Activated T-cell treated with anti-CD3 and anti-CD28 coated beads, Interleukin-2, amount 50 U/mL, for 24 hours (primary cell): ENCODE measurements at regions not wholly inside any gene's neighbourhood (a gene's known extent, or its start where the extent isn't known, plus 50 kb on each side); places are given as distances from the start of the nearest gene placed in this dataset.

ENCODE experiments used
- DNase-seq: peaks from one replicate; pipeline ENCODE4 v3.0.0-alpha.2; 2020
- H3K27ac Mint-ChIP-seq: 2 replicates; pipeline ENCODE4 v1.8.0; 2020; ENCODE audit warnings: mild to moderate bottlenecking, mixed read lengths
- H3K27me3 Mint-ChIP-seq: 2 replicates; pipeline ENCODE4 v1.8.0; 2020; ENCODE audit warnings: mixed read lengths
- H3K36me3 Mint-ChIP-seq: 2 replicates; pipeline ENCODE4 v1.8.0; 2020; ENCODE audit warnings: low read depth, mixed read lengths
- H3K4me1 Mint-ChIP-seq: 2 replicates; pipeline ENCODE4 v1.8.0; 2020; ENCODE audit warnings: low read depth, mixed read lengths
- H3K4me3 Mint-ChIP-seq: 2 replicates; pipeline ENCODE4 v1.8.0; 2020; ENCODE audit warnings: mild to moderate bottlenecking, moderate library complexity, mixed read lengths
- H3K9me3 Mint-ChIP-seq: 2 replicates; pipeline ENCODE4 v1.8.0; 2020; ENCODE audit warnings: mixed read lengths

- no peaks in the 10 kb centered on the region for H3K27me3 Mint-ChIP-seq
- no peak overlapping the region for H3K4me3 Mint-ChIP-seq
- H3K36me3 Mint-ChIP-seq = no peaks in the 10 kb centered on the region
- no peaks in the 10 kb centered on the region for H3K9me3 Mint-ChIP-seq
- no peak overlapping the region for H3K27ac Mint-ChIP-seq
- DNase-seq = no peak
- H3K4me1 Mint-ChIP-seq = no peaks in the 10 kb centered on the region
These were observed 162.1 kb upstream of the MIR17HG start for GRCh38 chr13:91185294-91185863.

- no peaks in the 10 kb centered on the region for H3K36me3 Mint-ChIP-seq
- H3K27me3 Mint-ChIP-seq = no peaks in the 10 kb centered on the region
- H3K4me1 Mint-ChIP-seq = no peaks in the 10 kb centered on the region
- no peaks in the 10 kb centered on the region for H3K9me3 Mint-ChIP-seq
- no peak overlapping the region for H3K27ac Mint-ChIP-seq
- no peak overlapping the region for H3K4me3 Mint-ChIP-seq
- no peak for DNase-seq
These were observed 160.0 kb upstream of the MIR17HG start for GRCh38 chr13:91187522-91187921.

GRCh38 chr13:91189506-91189905, 158.0 kb upstream of the MIR17HG start:
- Mint-ChIP-seq H3K27ac (no peak overlapping the region), H3K27me3 (no peaks in the 10 kb centered on the region), H3K4me3 (no peak overlapping the region), H3K9me3 (no peaks in the 10 kb centered on the region), H3K4me1 (no peaks in the 10 kb centered on the region), H3K36me3 (no peaks in the 10 kb centered on the region)
- DNase-seq = no peak

- Mint-ChIP-seq H3K9me3 (no peaks in the 10 kb centered on the region), H3K27me3 (no peaks in the 10 kb centered on the region), H3K36me3 (no peaks in the 10 kb centered on the region), H3K27ac (no peak overlapping the region), H3K4me3 (no peak overlapping the region), H3K4me1 (no peaks in the 10 kb centered on the region)
- DNase-seq = no peak
These were observed 154.1 kb upstream of the MIR17HG start for GRCh38 chr13:91193358-91193757.

GRCh38 chr13:91195789-91196188, 151.7 kb upstream of the MIR17HG start:
- no peak overlapping the region for H3K27ac Mint-ChIP-seq
- no peak overlapping the region for H3K4me3 Mint-ChIP-seq
- no peaks in the 10 kb centered on the region for H3K27me3 Mint-ChIP-seq
- no peak for DNase-seq
- no peaks in the 10 kb centered on the region for H3K9me3 Mint-ChIP-seq
- no peaks in the 10 kb centered on the region for H3K4me1 Mint-ChIP-seq
- no peaks in the 10 kb centered on the region for H3K36me3 Mint-ChIP-seq

- Mint-ChIP-seq H3K27ac (no peak overlapping the region), H3K4me3 (no peak overlapping the region), H3K4me1 (no peaks in the 10 kb centered on the region), H3K9me3 (no peaks in the 10 kb centered on the region), H3K27me3 (no peaks in the 10 kb centered on the region), H3K36me3 (no peaks in the 10 kb centered on the region)
- DNase-seq = no peak
These were observed 150.5 kb upstream of the MIR17HG start for GRCh38 chr13:91196958-91197357.

- Mint-ChIP-seq H3K4me3 (no peak overlapping the region), H3K4me1 (no peaks in the 10 kb centered on the region), H3K9me3 (no peaks in the 10 kb centered on the region), H3K27ac (no peak overlapping the region), H3K36me3 (no peaks in the 10 kb centered on the region), H3K27me3 (no peaks in the 10 kb centered on the region)
- DNase-seq = no peak
These were observed 147.6 kb upstream of the MIR17HG start for GRCh38 chr13:91199866-91200265.

GRCh38 chr13:91200486-91200885, 147.0 kb upstream of the MIR17HG start:
- no peaks in the 10 kb centered on the region for H3K36me3 Mint-ChIP-seq
- no peaks in the 10 kb centered on the region for H3K27me3 Mint-ChIP-seq
- no peaks in the 10 kb centered on the region for H3K4me1 Mint-ChIP-seq
- no peaks in the 10 kb centered on the region for H3K9me3 Mint-ChIP-seq
- no peak overlapping the region for H3K27ac Mint-ChIP-seq
- H3K4me3 Mint-ChIP-seq = no peak overlapping the region
- DNase-seq = no peak

- H3K36me3 Mint-ChIP-seq = no peaks in the 10 kb centered on the region
- no peaks in the 10 kb centered on the region for H3K27me3 Mint-ChIP-seq
- no peaks in the 10 kb centered on the region for H3K9me3 Mint-ChIP-seq
- H3K4me3 Mint-ChIP-seq = no peak overlapping the region
- no peak for DNase-seq
- no peaks in the 10 kb centered on the region for H3K4me1 Mint-ChIP-seq
- no peak overlapping the region for H3K27ac Mint-ChIP-seq
These were observed 144.1 kb upstream of the MIR17HG start for GRCh38 chr13:91203430-91203829.

- H3K4me1 Mint-ChIP-seq = no peaks in the 10 kb centered on the region
- H3K4me3 Mint-ChIP-seq = no peak overlapping the region
- no peaks in the 10 kb centered on the region for H3K9me3 Mint-ChIP-seq
- peaks cover 8% of the 10 kb centered on the region for H3K27me3 Mint-ChIP-seq
- H3K36me3 Mint-ChIP-seq = no peaks in the 10 kb centered on the region
- DNase-seq = no peak
- H3K27ac Mint-ChIP-seq = no peak overlapping the region
These were observed 140.2 kb upstream of the MIR17HG start for GRCh38 chr13:91207261-91207660.

- H3K4me3 Mint-ChIP-seq = no peak overlapping the region
- no peak overlapping the region for H3K27ac Mint-ChIP-seq
- no peaks in the 10 kb centered on the region for H3K9me3 Mint-ChIP-seq
- no peak for DNase-seq
- H3K27me3 Mint-ChIP-seq = peaks cover 21% of the 10 kb centered on the region
- H3K36me3 Mint-ChIP-seq = no peaks in the 10 kb centered on the region
- no peaks in the 10 kb centered on the region for H3K4me1 Mint-ChIP-seq
These were observed 136.0 kb upstream of the MIR17HG start for GRCh38 chr13:91211510-91211909.

- H3K9me3 Mint-ChIP-seq = no peaks in the 10 kb centered on the region
- peaks cover 21% of the 10 kb centered on the region for H3K27me3 Mint-ChIP-seq
- no peak overlapping the region for H3K27ac Mint-ChIP-seq
- H3K36me3 Mint-ChIP-seq = no peaks in the 10 kb centered on the region
- no peak overlapping the region for H3K4me3 Mint-ChIP-seq
- no peak for DNase-seq
- no peaks in the 10 kb centered on the region for H3K4me1 Mint-ChIP-seq
These were observed 135.3 kb upstream of the MIR17HG start for GRCh38 chr13:91212231-91212630.

GRCh38 chr13:91214031-91214430, 133.5 kb upstream of the MIR17HG start:
- Mint-ChIP-seq H3K36me3 (no peaks in the 10 kb centered on the region), H3K4me1 (no peaks in the 10 kb centered on the region), H3K4me3 (no peak overlapping the region), H3K9me3 (no peaks in the 10 kb centered on the region), H3K27me3 (peaks cover 21% of the 10 kb centered on the region), H3K27ac (no peak overlapping the region)
- no peak for DNase-seq

GRCh38 chr13:91216928-91217700, 130.4 kb upstream of the MIR17HG start:
- Mint-ChIP-seq H3K9me3 (no peaks in the 10 kb centered on the region), H3K4me1 (no peaks in the 10 kb centered on the region), H3K4me3 (no peak overlapping the region), H3K27me3 (peaks cover 20% of the 10 kb centered on the region), H3K27ac (no peak overlapping the region), H3K36me3 (no peaks in the 10 kb centered on the region)
- no peak for DNase-seq

GRCh38 chr13:91219201-91219600, 128.3 kb upstream of the MIR17HG start:
- no peaks in the 10 kb centered on the region for H3K4me1 Mint-ChIP-seq
- H3K27me3 Mint-ChIP-seq = peaks cover 15% of the 10 kb centered on the region

More at GRCh38 chr13:91219201-91219600, 128.3 kb upstream of the MIR17HG start:
- Mint-ChIP-seq H3K36me3 (no peaks in the 10 kb centered on the region), H3K4me3 (no peak overlapping the region), H3K27ac (no peak overlapping the region), H3K9me3 (no peaks in the 10 kb centered on the region)
- DNase-seq = no peak
